ENCODE measurements at regions not wholly inside any gene's neighbourhood (a gene's known extent, or its start where the extent isn't known, plus 50 kb on each side); places are given as distances from the start of the nearest gene placed in this dataset.

- TF ChIP-seq RB1 (IDR thresholded peaks at IDR 0.05; ENCODE audit: borderline replicate concordance) (no peak), SRF (IDR thresholded peaks at IDR 0.05; ENCODE audit: low read depth in 2 of 2, low read length in 2 of 2) (no peak), TCF12 (IDR thresholded peaks at IDR 0.05; ENCODE audit: low read depth, low read length) (no peak), YY1 (IDR thresholded peaks at IDR 0.05; ENCODE audit: low read depth, low read length) (no peak), ZBTB40 (IDR thresholded peaks at IDR 0.05; ENCODE audit: borderline replicate concordance) (no peak), NFIC (IDR thresholded peaks at IDR 0.05; ENCODE audit: low read depth, low read length) (no peak), CTCF (IDR thresholded peaks at IDR 0.05 in 2 of 3, conservative IDR thresholded peaks at IDR 0.05 in 1 of 3; ENCODE audit: control insufficient read depth in 2 of 3, extremely low read depth in 1 of 3, insufficient read depth in 1 of 3, low read depth in 3 of 3, low read length in 3 of 3) (no peak), IKZF1 (conservative IDR thresholded peaks at IDR 0.05) (no peak), POLR2AphosphoS5 (IDR thresholded peaks at IDR 0.05; ENCODE audit: low read length) (no peak), CBX3 (IDR thresholded peaks at IDR 0.05; ENCODE audit: borderline replicate concordance, low read depth) (no peak)
These were observed 364.3 kb downstream of the PLPP3 start for GRCh38 chr1:56215086-56215485.
